DOHH2 (cell line): ENCODE measurements at regions not wholly inside any gene's neighbourhood (a gene's known extent, or its start where the extent isn't known, plus 50 kb on each side); places are given as distances from the start of the nearest gene placed in this dataset.
A peak's percentile ranks its signal among the peaks of the same experiment; 100 is the strongest.

Experiments used
- H3F3A ChIP-seq: fragments of 200-600 bp; sonication (generic), shearing (Covaris generic); 2 replicates; pipeline ENCODE4 v1.6.0; 2016; ENCODE audit warnings: antibody characterized with exemption, mild to moderate bottlenecking; ENCODE audit not compliant: control insufficient read depth, insufficient read depth
- H3K27ac ChIP-seq: fragments of 200-600 bp; sonication (generic); 2 replicates; pipeline ENCODE4 v1.5.1; 2014; ENCODE audit warnings: low read depth, mild to moderate bottlenecking, low read length, moderate library complexity
- H3K27me3 ChIP-seq: fragments of 200-600 bp; sonication (generic); 2 replicates; pipeline ENCODE4 v1.6.1; 2014; ENCODE audit warnings: mild to moderate bottlenecking, low read length, mixed read lengths; ENCODE audit not compliant: control insufficient read depth
- H3K36me3 ChIP-seq: fragments of 200-600 bp; sonication (generic); 2 replicates; pipeline ENCODE4 v1.6.1; 2014; ENCODE audit warnings: mild to moderate bottlenecking, low read length, moderate library complexity, mixed read lengths; ENCODE audit not compliant: control insufficient read depth
- H3K4me1 ChIP-seq: fragments of 200-600 bp; sonication (generic); 2 replicates; pipeline ENCODE4 v1.6.1; 2014; ENCODE audit warnings: mild to moderate bottlenecking, low read length, mixed read lengths; ENCODE audit not compliant: control insufficient read depth
- H3K4me2 ChIP-seq: fragments of 200-600 bp; sonication (generic); 2 replicates; pipeline ENCODE4 v1.6.0; 2014; ENCODE audit warnings: mild to moderate bottlenecking, low read length, moderate library complexity
- H3K4me3 ChIP-seq: fragments of 200-600 bp; sonication (generic); 2 replicates; pipeline ENCODE4 v1.5.1; 2014; ENCODE audit warnings: mild to moderate bottlenecking, low read length, mixed read lengths
- H3K79me2 ChIP-seq: fragments of 200-600 bp; sonication (generic); 2 replicates; pipeline ENCODE4 v1.6.1; 2014; ENCODE audit warnings: mild to moderate bottlenecking, low read length, mixed read lengths; ENCODE audit not compliant: control insufficient read depth
- H3K9me2 ChIP-seq: fragments of 200-600 bp; sonication (generic); replicated peaks from 2 replicates; pipeline ENCODE4 v1.6.1; 2014; ENCODE audit warnings: mild to moderate bottlenecking, low read length, mixed read lengths; ENCODE audit not compliant: control insufficient read depth
- H3K9me3 ChIP-seq: fragments of 200-600 bp; sonication (generic); 2 replicates; pipeline ENCODE4 v1.6.1; 2014; ENCODE audit warnings: antibody characterized with exemption, low read length, mixed read lengths; ENCODE audit not compliant: control insufficient read depth, insufficient read depth
- H4K20me1 ChIP-seq: fragments of 200-600 bp; sonication (generic); 2 replicates; pipeline ENCODE4 v1.6.0; 2014; ENCODE audit warnings: low read depth, mild to moderate bottlenecking, antibody characterized with exemption, low read length, moderate library complexity; ENCODE audit not compliant: control insufficient read depth, insufficient read depth
- CTCF ChIP-seq: fragments of 200-600 bp; sonication (generic); IDR thresholded peaks from one replicate; pipeline ENCODE4 v1.5.1; 2014; ENCODE audit warnings: antibody characterized with exemption, mild to moderate bottlenecking, low read depth, low read length; ENCODE audit not compliant: poor library complexity, severe bottlenecking
- EZH2phosphoT487 ChIP-seq: fragments of 200-600 bp; sonication (generic); IDR thresholded peaks from 2 replicates; pipeline ENCODE4 v1.6.1; 2017; ENCODE audit warnings: borderline replicate concordance, mild to moderate bottlenecking, antibody characterized with exemption, low read length, moderate library complexity, mixed read lengths

- Histone ChIP-seq H3K9me2 (no peaks in the 10 kb centered on the region), H3K4me3 (no peak overlapping the region), H4K20me1 (no peaks in the 10 kb centered on the region), H3K4me2 (no peak overlapping the region), H3K9me3 (no peaks in the 10 kb centered on the region), H3K79me2 (no peaks in the 10 kb centered on the region), H3K4me1 (peaks cover 18% of the 10 kb centered on the region), H3K36me3 (no peaks in the 10 kb centered on the region), H3K27me3 (no peaks in the 10 kb centered on the region), H3K27ac (no peak overlapping the region), H3F3A (no peaks in the 10 kb centered on the region)
- TF ChIP-seq CTCF (no peak), EZH2phosphoT487 (no peak)
Observed at GRCh38 chr13:50712456-50712855, 131.0 kb downstream of the DLEU7 start.

GRCh38 chr13:50712881-50713280 is 130.6 kb downstream of the DLEU7 start:
- no peak overlapping the region for H3K4me2 ChIP-seq
- H3K4me3 ChIP-seq = no peak overlapping the region
- no peak overlapping the region for H3K27ac ChIP-seq
- no peaks in the 10 kb centered on the region for H3F3A ChIP-seq
- H3K36me3 ChIP-seq = no peaks in the 10 kb centered on the region
- H3K4me1 ChIP-seq = peaks cover 14% of the 10 kb centered on the region
- no peaks in the 10 kb centered on the region for H3K79me2 ChIP-seq
- H3K27me3 ChIP-seq = no peaks in the 10 kb centered on the region
- no peaks in the 10 kb centered on the region for H4K20me1 ChIP-seq
- no peaks in the 10 kb centered on the region for H3K9me2 ChIP-seq
- no peaks in the 10 kb centered on the region for H3K9me3 ChIP-seq
- no peak for TF ChIP-seq CTCF
- no peak for TF ChIP-seq EZH2phosphoT487

GRCh38 chr13:50713523-50714248 is 129.8 kb downstream of the DLEU7 start:
- peaks cover 14% of the 10 kb centered on the region for H3K4me1 ChIP-seq
- no peak for TF ChIP-seq EZH2phosphoT487
- TF ChIP-seq CTCF = no peak
- no peaks in the 10 kb centered on the region for H3K9me2 ChIP-seq
- peak overlapping the region; percentile 67 for H3K4me2 ChIP-seq
- H3K9me3 ChIP-seq = no peaks in the 10 kb centered on the region
- no peaks in the 10 kb centered on the region for H3K27me3 ChIP-seq
- no peaks in the 10 kb centered on the region for H3F3A ChIP-seq
- no peaks in the 10 kb centered on the region for H4K20me1 ChIP-seq
- H3K27ac ChIP-seq = no peak overlapping the region
- H3K79me2 ChIP-seq = no peaks in the 10 kb centered on the region
- H3K4me3 ChIP-seq = peak overlapping the region; percentile 59
- H3K36me3 ChIP-seq = no peaks in the 10 kb centered on the region
